Smooth muscle cell (in vitro differentiated cells): ENCODE measurements at regions not wholly inside any gene's neighbourhood (a gene's known extent, or its start where the extent isn't known, plus 50 kb on each side); places are given as distances from the start of the nearest gene placed in this dataset.

Experiments used
- DNase-seq: peaks from one replicate; lab custom pipeline; 2025; ENCODE audit not compliant: unreplicated experiment; lab: John Stamatoyannopoulos, UW
- H2AFZ ChIP-seq: fragments of 200-600 bp; sonication (generic); 2 replicates; pipeline ENCODE4 v1.6.0; 2016; ENCODE audit warnings: antibody characterized with exemption, low read depth, mild to moderate bottlenecking
- H3F3A ChIP-seq: fragments of 200-600 bp; sonication (generic); 2 replicates; pipeline ENCODE4 v1.6.0; 2017; ENCODE audit warnings: antibody characterized with exemption, low read depth
- H3K27ac ChIP-seq: fragments of 200-600 bp; sonication (generic); 2 replicates; pipeline ENCODE4 v1.5.1; 2016; ENCODE audit warnings: low read depth, mild to moderate bottlenecking
- H3K27me3 ChIP-seq: fragments of 200-600 bp; sonication (generic); 2 replicates; pipeline ENCODE4 v1.6.1; 2016; ENCODE audit warnings: low read depth, mild to moderate bottlenecking
- H3K36me3 ChIP-seq: fragments of 200-600 bp; sonication (generic); 2 replicates; pipeline ENCODE4 v1.5.1; 2016; ENCODE audit warnings: low read depth
- H3K4me1 ChIP-seq: fragments of 200-600 bp; sonication (generic); 2 replicates; pipeline ENCODE4 v1.5.1; 2016; ENCODE audit warnings: low read depth
- H3K4me2 ChIP-seq: fragments of 200-600 bp; sonication (generic); 2 replicates; pipeline ENCODE4 v1.6.0; 2016; ENCODE audit warnings: mild to moderate bottlenecking
- H3K4me3 ChIP-seq: fragments of 200-600 bp; sonication (generic); 2 replicates; pipeline ENCODE4 v1.5.1; 2016; ENCODE audit warnings: mild to moderate bottlenecking
- H3K79me2 ChIP-seq: fragments of 200-600 bp; sonication (generic); 2 replicates; pipeline ENCODE4 v1.6.0; 2016; ENCODE audit warnings: low read depth, mild to moderate bottlenecking
- H3K9ac ChIP-seq: fragments of 200-600 bp; sonication (generic); 2 replicates; pipeline ENCODE4 v1.6.0; 2016; ENCODE audit warnings: low read depth
- H3K9me3 ChIP-seq: fragments of 200-600 bp; sonication (generic); replicated peaks from 2 replicates; pipeline ENCODE4 v1.5.1; 2016; ENCODE audit warnings: low read depth
- H4K20me1 ChIP-seq: fragments of 200-600 bp; sonication (generic); 2 replicates; pipeline ENCODE4 v1.6.0; 2016; ENCODE audit warnings: low read depth
- CTCF ChIP-seq: fragments of 200-600 bp; sonication (generic); IDR thresholded peaks from 2 replicates; pipeline ENCODE4 v1.5.1; 2017; ENCODE audit warnings: borderline replicate concordance, mild to moderate bottlenecking, antibody characterized with exemption; ENCODE audit not compliant: insufficient read depth, poor library complexity, severe bottlenecking
- WGBS: methylation state at CpG from one replicate; pipeline ENCODE4 v1.1.7; 2016; ENCODE audit warnings: low lambda C conversion rate; 5-methylcytosine and 5-hydroxymethylcytosine counted together

- no peak overlapping the region for H3K4me2 ChIP-seq
- TF ChIP-seq CTCF: no peak
- 80% methylated on average over 4 of the region's 4 CpGs for WGBS
Observed at GRCh38 chr15:67980773-67981685, 73.1 kb upstream of the PIAS1 start.

GRCh38 chr15:67981848-67982247, 72.3 kb upstream of the PIAS1 start:
- H3K9me3 ChIP-seq: no peaks in the 10 kb centered on the region
- no peak overlapping the region for H3K27ac ChIP-seq
- H3K79me2 ChIP-seq: no peaks in the 10 kb centered on the region
- no peaks in the 10 kb centered on the region for H3F3A ChIP-seq
- no peaks in the 10 kb centered on the region for H4K20me1 ChIP-seq
- no peaks in the 10 kb centered on the region for H3K27me3 ChIP-seq
- no peaks in the 10 kb centered on the region for H3K4me1 ChIP-seq
- no peaks in the 10 kb centered on the region for H3K36me3 ChIP-seq
- TF ChIP-seq CTCF: no peak
- H3K9ac ChIP-seq: no peak overlapping the region
- H3K4me3 ChIP-seq: no peak overlapping the region
- 90% methylated on average over 3 of the region's 3 CpGs for WGBS
- no peak overlapping the region for H2AFZ ChIP-seq
- no peak for DNase-seq
- no peak overlapping the region for H3K4me2 ChIP-seq

More at GRCh38 chr15:67980773-67981685, 73.1 kb upstream of the PIAS1 start:
- no peak overlapping the region for H3K27ac ChIP-seq
- no peak overlapping the region for H3K9ac ChIP-seq
- no peaks in the 10 kb centered on the region for H3K27me3 ChIP-seq
- H2AFZ ChIP-seq: no peak overlapping the region
- no peak overlapping the region for H3K4me3 ChIP-seq
- DNase-seq: no peak
- H3K4me1 ChIP-seq: no peaks in the 10 kb centered on the region
- no peaks in the 10 kb centered on the region for H3K79me2 ChIP-seq
- H4K20me1 ChIP-seq: no peaks in the 10 kb centered on the region
- no peaks in the 10 kb centered on the region for H3F3A ChIP-seq
- no peaks in the 10 kb centered on the region for H3K9me3 ChIP-seq
- H3K36me3 ChIP-seq: no peaks in the 10 kb centered on the region

GRCh38 chr15:67991706-67992105, 62.4 kb upstream of the PIAS1 start:
- WGBS: 92% methylated on average over 2 of the region's 2 CpGs

More at GRCh38 chr15:67991706-67992105, 62.4 kb upstream of the PIAS1 start:
- H3K36me3 ChIP-seq: no peaks in the 10 kb centered on the region
- no peaks in the 10 kb centered on the region for H4K20me1 ChIP-seq
- no peaks in the 10 kb centered on the region for H3K79me2 ChIP-seq
- no peak for DNase-seq
- no peak overlapping the region for H3K9ac ChIP-seq
- no peaks in the 10 kb centered on the region for H3K27me3 ChIP-seq
- H3F3A ChIP-seq: no peaks in the 10 kb centered on the region
- H3K4me3 ChIP-seq: no peak overlapping the region
- no peak overlapping the region for H3K4me2 ChIP-seq
- no peaks in the 10 kb centered on the region for H3K9me3 ChIP-seq
- H3K27ac ChIP-seq: no peak overlapping the region
- no peak for TF ChIP-seq CTCF
- H3K4me1 ChIP-seq: no peaks in the 10 kb centered on the region
- H2AFZ ChIP-seq: no peak overlapping the region
